ENCODE measurements at regions not wholly inside any gene's neighbourhood (a gene's known extent, or its start where the extent isn't known, plus 50 kb on each side); places are given as distances from the start of the nearest gene placed in this dataset.

DNA sequence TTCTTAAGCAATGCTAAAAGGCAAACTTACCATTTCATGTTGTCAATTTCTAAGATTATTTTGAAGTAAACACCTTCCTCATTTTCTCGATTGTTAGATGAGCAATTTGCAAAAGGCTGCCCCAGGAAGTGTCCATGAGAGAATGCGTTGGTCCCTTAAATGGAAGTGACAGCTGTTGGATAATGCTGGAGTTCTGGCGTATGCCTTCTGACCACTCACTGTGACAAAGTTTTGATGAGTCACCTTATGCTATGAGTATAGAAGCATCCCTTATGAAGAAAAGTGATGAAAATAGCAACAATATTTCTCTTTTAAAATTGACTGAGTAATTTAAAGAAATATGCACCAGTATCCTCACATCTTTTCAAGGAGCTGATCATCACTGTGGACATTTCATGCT, 1497.5 kb downstream of the DPP10 start:
- TF ChIP-seq, protein P1, sequence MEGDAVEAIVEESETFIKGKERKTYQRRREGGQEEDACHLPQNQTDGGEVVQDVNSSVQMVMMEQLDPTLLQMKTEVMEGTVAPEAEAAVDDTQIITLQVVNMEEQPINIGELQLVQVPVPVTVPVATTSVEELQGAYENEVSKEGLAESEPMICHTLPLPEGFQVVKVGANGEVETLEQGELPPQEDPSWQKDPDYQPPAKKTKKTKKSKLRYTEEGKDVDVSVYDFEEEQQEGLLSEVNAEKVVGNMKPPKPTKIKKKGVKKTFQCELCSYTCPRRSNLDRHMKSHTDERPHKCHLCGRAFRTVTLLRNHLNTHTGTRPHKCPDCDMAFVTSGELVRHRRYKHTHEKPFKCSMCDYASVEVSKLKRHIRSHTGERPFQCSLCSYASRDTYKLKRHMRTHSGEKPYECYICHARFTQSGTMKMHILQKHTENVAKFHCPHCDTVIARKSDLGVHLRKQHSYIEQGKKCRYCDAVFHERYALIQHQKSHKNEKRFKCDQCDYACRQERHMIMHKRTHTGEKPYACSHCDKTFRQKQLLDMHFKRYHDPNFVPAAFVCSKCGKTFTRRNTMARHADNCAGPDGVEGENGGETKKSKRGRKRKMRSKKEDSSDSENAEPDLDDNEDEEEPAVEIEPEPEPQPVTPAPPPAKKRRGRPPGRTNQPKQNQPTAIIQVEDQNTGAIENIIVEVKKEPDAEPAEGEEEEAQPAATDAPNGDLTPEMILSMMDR (IDR thresholded peaks at IDR 0.05) = no peak
- TF ChIP-seq, protein P2, sequence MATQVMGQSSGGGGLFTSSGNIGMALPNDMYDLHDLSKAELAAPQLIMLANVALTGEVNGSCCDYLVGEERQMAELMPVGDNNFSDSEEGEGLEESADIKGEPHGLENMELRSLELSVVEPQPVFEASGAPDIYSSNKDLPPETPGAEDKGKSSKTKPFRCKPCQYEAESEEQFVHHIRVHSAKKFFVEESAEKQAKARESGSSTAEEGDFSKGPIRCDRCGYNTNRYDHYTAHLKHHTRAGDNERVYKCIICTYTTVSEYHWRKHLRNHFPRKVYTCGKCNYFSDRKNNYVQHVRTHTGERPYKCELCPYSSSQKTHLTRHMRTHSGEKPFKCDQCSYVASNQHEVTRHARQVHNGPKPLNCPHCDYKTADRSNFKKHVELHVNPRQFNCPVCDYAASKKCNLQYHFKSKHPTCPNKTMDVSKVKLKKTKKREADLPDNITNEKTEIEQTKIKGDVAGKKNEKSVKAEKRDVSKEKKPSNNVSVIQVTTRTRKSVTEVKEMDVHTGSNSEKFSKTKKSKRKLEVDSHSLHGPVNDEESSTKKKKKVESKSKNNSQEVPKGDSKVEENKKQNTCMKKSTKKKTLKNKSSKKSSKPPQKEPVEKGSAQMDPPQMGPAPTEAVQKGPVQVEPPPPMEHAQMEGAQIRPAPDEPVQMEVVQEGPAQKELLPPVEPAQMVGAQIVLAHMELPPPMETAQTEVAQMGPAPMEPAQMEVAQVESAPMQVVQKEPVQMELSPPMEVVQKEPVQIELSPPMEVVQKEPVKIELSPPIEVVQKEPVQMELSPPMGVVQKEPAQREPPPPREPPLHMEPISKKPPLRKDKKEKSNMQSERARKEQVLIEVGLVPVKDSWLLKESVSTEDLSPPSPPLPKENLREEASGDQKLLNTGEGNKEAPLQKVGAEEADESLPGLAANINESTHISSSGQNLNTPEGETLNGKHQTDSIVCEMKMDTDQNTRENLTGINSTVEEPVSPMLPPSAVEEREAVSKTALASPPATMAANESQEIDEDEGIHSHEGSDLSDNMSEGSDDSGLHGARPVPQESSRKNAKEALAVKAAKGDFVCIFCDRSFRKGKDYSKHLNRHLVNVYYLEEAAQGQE (IDR thresholded peaks at IDR 0.05; ENCODE audit: insufficient read depth in 1 of 2, low read depth in 2 of 2, low read length in 1 of 2) = no peak
- TF ChIP-seq TCF7L2 (IDR thresholded peaks at IDR 0.05; ENCODE audit: low read depth, low read length) = no peak
